Activated naive CD4-positive, alpha-beta T cell treated with anti-CD3 and anti-CD28 coated beads, Interleukin-2, amount 10 ng/mL, durations not matched to agents 7 days and 5 days (primary cell): ENCODE measurements at regions not wholly inside any gene's neighbourhood (a gene's known extent, or its start where the extent isn't known, plus 50 kb on each side); places are given as distances from the start of the nearest gene placed in this dataset.
"Not testable (repeated sequence)": the region's sequence is repeated elsewhere in the genome, so short reads cannot be mapped to it uniquely, and the experiment has no call there.

Experiments
- CTCF ChIA-PET: fragments of 350-600 bp; sonication (Branson Sonifier 250); formaldehyde crosslinking; loops from one replicate; lab custom pipeline; 2021; ENCODE audit warnings: antibody characterized with exemption; lab: Charles Lee
- DNase-seq: peaks from one replicate; pipeline ENCODE4 v3.0.0-alpha.2; 2020
- H3K27ac Mint-ChIP-seq: one replicate; pipeline ENCODE4 v1.8.0; 2021; ENCODE audit warnings: mild to moderate bottlenecking, moderate library complexity, mixed read lengths
- H3K27me3 Mint-ChIP-seq: one replicate; pipeline ENCODE4 v1.8.0; 2021; ENCODE audit warnings: mild to moderate bottlenecking, mixed read lengths
- H3K36me3 Mint-ChIP-seq: one replicate; pipeline ENCODE4 v1.8.0; 2021; ENCODE audit warnings: mixed read lengths
- H3K4me1 Mint-ChIP-seq: one replicate; pipeline ENCODE4 v1.8.0; 2021; ENCODE audit warnings: mixed read lengths
- H3K4me3 Mint-ChIP-seq: one replicate; pipeline ENCODE4 v1.8.0; 2021; ENCODE audit warnings: mild to moderate bottlenecking, moderate library complexity, mixed read lengths
- H3K9me3 Mint-ChIP-seq: one replicate; pipeline ENCODE4 v1.8.0; 2021; ENCODE audit warnings: mixed read lengths

- Mint-ChIP-seq H3K4me3 (no peak overlapping the region), H3K4me1 (no peaks in the 10 kb centered on the region), H3K36me3 (no peaks in the 10 kb centered on the region), H3K27ac (no peak overlapping the region), H3K27me3 (peaks cover 6% of the 10 kb centered on the region), H3K9me3 (no peaks in the 10 kb centered on the region)
- no peak for DNase-seq
- CTCF ChIA-PET = no interaction called here
Observed at GRCh38 chr4:71081192-71081591, 87.7 kb downstream of the DCK start.

GRCh38 chr4:71093745-71094144 lies 100.3 kb downstream of the DCK start:
- peaks cover 11% of the 10 kb centered on the region for H3K4me1 Mint-ChIP-seq
- H3K9me3 Mint-ChIP-seq = peaks cover 3% of the 10 kb centered on the region
- H3K27ac Mint-ChIP-seq = no peak overlapping the region
- H3K4me3 Mint-ChIP-seq = no peak overlapping the region
- H3K36me3 Mint-ChIP-seq = no peaks in the 10 kb centered on the region
- H3K27me3 Mint-ChIP-seq = peaks cover 4% of the 10 kb centered on the region
- CTCF ChIA-PET = no interaction called here
- DNase-seq = no peak

GRCh38 chr4:71094201-71094600 lies 100.8 kb downstream of the DCK start:
- Mint-ChIP-seq H3K36me3 (no peaks in the 10 kb centered on the region), H3K27me3 (peaks cover 4% of the 10 kb centered on the region), H3K9me3 (peaks cover 3% of the 10 kb centered on the region), H3K4me1 (peaks cover 11% of the 10 kb centered on the region), H3K27ac (no peak overlapping the region), H3K4me3 (no peak overlapping the region)
- no peak for DNase-seq
- CTCF ChIA-PET = no interaction called here

- DNase-seq = no peak
Observed at GRCh38 chr4:71095141-71095540, 101.7 kb downstream of the DCK start.

GRCh38 chr4:71095545-71095944 lies 102.1 kb downstream of the DCK start:
- Mint-ChIP-seq H3K4me1 (peaks cover 11% of the 10 kb centered on the region), H3K9me3 (peaks cover 2% of the 10 kb centered on the region), H3K27me3 (no peaks in the 10 kb centered on the region), H3K27ac (no peak overlapping the region), H3K36me3 (no peaks in the 10 kb centered on the region), H3K4me3 (no peak overlapping the region)
- CTCF ChIA-PET = no interaction called here
- DNase-seq = no peak

More at GRCh38 chr4:71095141-71095540, 101.7 kb downstream of the DCK start:
- Mint-ChIP-seq H3K9me3 (peaks cover 3% of the 10 kb centered on the region), H3K27ac (no peak overlapping the region), H3K4me3 (no peak overlapping the region), H3K27me3 (peaks cover 2% of the 10 kb centered on the region), H3K4me1 (peaks cover 11% of the 10 kb centered on the region), H3K36me3 (no peaks in the 10 kb centered on the region)
- CTCF ChIA-PET = no interaction called here

GRCh38 chr4:71107726-71108125 lies 114.3 kb downstream of the DCK start:
- H3K4me1 Mint-ChIP-seq = peaks cover 35% of the 10 kb centered on the region
- no peak for DNase-seq
- no peak overlapping the region for H3K4me3 Mint-ChIP-seq
- no peaks in the 10 kb centered on the region for H3K27me3 Mint-ChIP-seq
- H3K27ac Mint-ChIP-seq = peak overlapping the region; percentile 67
- no peaks in the 10 kb centered on the region for H3K9me3 Mint-ChIP-seq
- CTCF ChIA-PET = no interaction called here
- no peaks in the 10 kb centered on the region for H3K36me3 Mint-ChIP-seq

GRCh38 chr4:71110499-71110898 lies 117.0 kb downstream of the DCK start:
- no peak overlapping the region for H3K27ac Mint-ChIP-seq
- DNase-seq = no peak
- CTCF ChIA-PET = interaction anchor here (0.7 kb wide), 1 partner anchor 17 kb away, joined by 3 read pairs; no protein-coding TSS in a partner anchor
- H3K4me3 Mint-ChIP-seq = no peak overlapping the region
- H3K27me3 Mint-ChIP-seq = no peaks in the 10 kb centered on the region
- H3K9me3 Mint-ChIP-seq = no peaks in the 10 kb centered on the region
- peaks cover 35% of the 10 kb centered on the region for H3K4me1 Mint-ChIP-seq
- no peaks in the 10 kb centered on the region for H3K36me3 Mint-ChIP-seq

- not testable (repeated sequence) for H3K4me3 Mint-ChIP-seq, H3K27ac Mint-ChIP-seq, H3K9me3 Mint-ChIP-seq, H3K36me3 Mint-ChIP-seq, H3K27me3 Mint-ChIP-seq, DNase-seq
- H3K4me1 Mint-ChIP-seq = peaks cover 35% of the 10 kb centered on the region
- CTCF ChIA-PET = interaction anchor here (0.7 kb wide), 1 partner anchor 16 kb away, joined by 3 read pairs; no protein-coding TSS in a partner anchor
Observed at GRCh38 chr4:71111133-71111532, 117.7 kb downstream of the DCK start.

- H3K4me1 Mint-ChIP-seq = peaks cover 23% of the 10 kb centered on the region
- no peak overlapping the region for H3K4me3 Mint-ChIP-seq
- DNase-seq = no peak
- H3K27me3 Mint-ChIP-seq = peaks cover 3% of the 10 kb centered on the region
- peaks cover 2% of the 10 kb centered on the region for H3K9me3 Mint-ChIP-seq
- CTCF ChIA-PET = no interaction called here
- H3K36me3 Mint-ChIP-seq = no peaks in the 10 kb centered on the region
- H3K27ac Mint-ChIP-seq = no peak overlapping the region
Observed at GRCh38 chr4:71113294-71113693, 119.8 kb downstream of the DCK start.

- H3K36me3 Mint-ChIP-seq = no peaks in the 10 kb centered on the region
- H3K4me1 Mint-ChIP-seq = no peaks in the 10 kb centered on the region
- peaks cover 2% of the 10 kb centered on the region for H3K9me3 Mint-ChIP-seq
- peaks cover 6% of the 10 kb centered on the region for H3K27me3 Mint-ChIP-seq
- CTCF ChIA-PET = no interaction called here
- DNase-seq = no peak
- H3K4me3 Mint-ChIP-seq = no peak overlapping the region
- H3K27ac Mint-ChIP-seq = no peak overlapping the region
Observed at GRCh38 chr4:71120831-71121524, 127.5 kb downstream of the DCK start.

- Mint-ChIP-seq H3K36me3 (no peaks in the 10 kb centered on the region), H3K4me3 (no peak overlapping the region), H3K9me3 (no peaks in the 10 kb centered on the region), H3K27ac (no peak overlapping the region), H3K27me3 (peaks cover 3% of the 10 kb centered on the region), H3K4me1 (no peaks in the 10 kb centered on the region)
- no peak for DNase-seq
- CTCF ChIA-PET = no interaction called here
Observed at GRCh38 chr4:71123951-71124350, 130.5 kb downstream of the DCK start.

GRCh38 chr4:71125137-71125536 lies 131.7 kb downstream of the DCK start:
- Mint-ChIP-seq H3K4me1 (no peaks in the 10 kb centered on the region), H3K27me3 (peaks cover 3% of the 10 kb centered on the region), H3K36me3 (no peaks in the 10 kb centered on the region), H3K9me3 (no peaks in the 10 kb centered on the region), H3K4me3 (no peak overlapping the region), H3K27ac (no peak overlapping the region)
- CTCF ChIA-PET = no interaction called here
- DNase-seq = no peak

- no peak for DNase-seq
- no peak overlapping the region for H3K27ac Mint-ChIP-seq
- H3K4me3 Mint-ChIP-seq = no peak overlapping the region
- H3K4me1 Mint-ChIP-seq = no peaks in the 10 kb centered on the region
- CTCF ChIA-PET = interaction anchor here (0.7 kb wide), 1 partner anchor 16 kb away, joined by 3 read pairs; no protein-coding TSS in a partner anchor
- H3K36me3 Mint-ChIP-seq = no peaks in the 10 kb centered on the region
- no peaks in the 10 kb centered on the region for H3K9me3 Mint-ChIP-seq
- peaks cover 3% of the 10 kb centered on the region for H3K27me3 Mint-ChIP-seq
Observed at GRCh38 chr4:71126719-71127118, 133.3 kb downstream of the DCK start.

GRCh38 chr4:71130827-71131603 lies 137.6 kb downstream of the DCK start:
- no peak overlapping the region for H3K4me3 Mint-ChIP-seq
- no peak overlapping the region for H3K27ac Mint-ChIP-seq
- H3K4me1 Mint-ChIP-seq = no peaks in the 10 kb centered on the region
- H3K27me3 Mint-ChIP-seq = no peaks in the 10 kb centered on the region
- no peaks in the 10 kb centered on the region for H3K36me3 Mint-ChIP-seq
- CTCF ChIA-PET = no interaction called here
- no peak for DNase-seq
- no peaks in the 10 kb centered on the region for H3K9me3 Mint-ChIP-seq

- Mint-ChIP-seq H3K27ac (no peak overlapping the region), H3K27me3 (no peaks in the 10 kb centered on the region), H3K4me3 (no peak overlapping the region), H3K36me3 (no peaks in the 10 kb centered on the region), H3K4me1 (no peaks in the 10 kb centered on the region), H3K9me3 (no peaks in the 10 kb centered on the region)
- no peak for DNase-seq
- CTCF ChIA-PET = no interaction called here
Observed at GRCh38 chr4:71132486-71132885, 139.0 kb downstream of the DCK start.
